H1 (cell line): ENCODE measurements at regions not wholly inside any gene's neighbourhood (a gene's known extent, or its start where the extent isn't known, plus 50 kb on each side); places are given as distances from the start of the nearest gene placed in this dataset.

ENCODE experiments used
- CTCF ChIA-PET: fragments of 300-600 bp; sonication (Branson Sonifier 250); formaldehyde crosslinking; loops from one replicate; lab custom pipeline; 2021; ENCODE audit not compliant: partially characterized antibody; lab: Charles Lee
- POLR2A ChIA-PET: fragments of 300-600 bp; sonication (Branson Sonifier 250); formaldehyde crosslinking; loops from one replicate; lab custom pipeline; 2021; ENCODE audit warnings: inconsistent platforms; ENCODE audit not compliant: partially characterized antibody; lab: Charles Lee
- DNase-seq, 2 experiments: peaks; one replicate each; pipeline versions ENCODE4 v3.0.0 to v3.0.0-alpha.2; 2010 to 2022; ENCODE audit warnings: low spot score in 2 of 2, low read depth in 1 of 2, mixed read lengths in 1 of 2
- FAIRE-seq: peaks from 2 replicates; lab custom pipeline; 2011; peaks lifted over from hg19 to GRCh38; lab: Jason Lieb, UNC
- H2AFZ ChIP-seq: 2 replicates; pipeline ENCODE4 v1.8.1; 2012; ENCODE audit warnings: low read length, inconsistent platforms
- H2AK5ac ChIP-seq: 2 replicates; pipeline ENCODE4 v1.6.1; 2013; ENCODE audit warnings: low read depth, low read length
- H2BK120ac ChIP-seq: replicated peaks from 2 replicates; pipeline ENCODE3; 2013; ENCODE audit warnings: low read depth, low read length, inconsistent platforms
- H2BK12ac ChIP-seq: 2 replicates; pipeline ENCODE4 v1.6.1; 2013; ENCODE audit warnings: low read depth, low read length
- H2BK15ac ChIP-seq: 2 replicates; pipeline ENCODE4 v1.6.1; 2013; ENCODE audit warnings: low read length
- H2BK20ac ChIP-seq: 2 replicates; pipeline ENCODE4 v1.6.1; 2013; ENCODE audit warnings: low read length
- H2BK5ac ChIP-seq: 2 replicates; pipeline ENCODE4 v1.6.1; 2013; ENCODE audit warnings: low read depth, low read length
- H3K14ac ChIP-seq: 2 replicates; pipeline ENCODE4 v1.6.1; 2013; ENCODE audit warnings: inconsistent platforms; ENCODE audit not compliant: insufficient read length
- H3K18ac ChIP-seq: 2 replicates; pipeline ENCODE4 v1.6.1; 2013; ENCODE audit warnings: low read length; ENCODE audit errors: extremely low read depth
- H3K23ac ChIP-seq: 2 replicates; pipeline ENCODE4 v1.6.1; 2013; ENCODE audit warnings: inconsistent platforms; ENCODE audit not compliant: insufficient read length
- H3K23me2 ChIP-seq: 2 replicates; pipeline ENCODE4 v1.6.1; 2013; ENCODE audit warnings: low read depth, low read length
- H3K27ac ChIP-seq: 2 replicates; pipeline ENCODE4 v1.6.1; 2011; ENCODE audit warnings: low read depth, low read length, inconsistent platforms
- H3K27me3 ChIP-seq, 4 experiments: replicated peaks in 1 of 4; 1 replicate in 1 of 4; 2 replicates in 3 of 4; pipeline versions ENCODE4 v1.6.1 to v1.8.1; 2011 to 2013; ENCODE audit warnings: low read length in 3 of 4, mild to moderate bottlenecking in 3 of 4, inconsistent platforms in 2 of 4, mixed read lengths in 2 of 4, moderate library complexity in 1 of 4; ENCODE audit not compliant: control insufficient read depth in 3 of 4, insufficient read depth in 3 of 4; ENCODE audit errors: extremely low read depth in 1 of 4
- H3K36me3 ChIP-seq, 4 experiments: 2 replicates each; pipeline versions ENCODE4 v1.6.1 to v1.8.1; 2011 to 2013; ENCODE audit warnings: mild to moderate bottlenecking in 4 of 4, low read length in 3 of 4, moderate library complexity in 2 of 4, control low read depth in 1 of 4, inconsistent platforms in 1 of 4; ENCODE audit not compliant: insufficient read depth in 4 of 4, control insufficient read depth in 2 of 4
- H3K4ac ChIP-seq: replicated peaks from 2 replicates; pipeline ENCODE3; 2013; ENCODE audit warnings: low read length, low read depth, mixed read lengths, inconsistent platforms; ENCODE audit not compliant: insufficient read length
- H3K4me1 ChIP-seq, 4 experiments: replicated peaks in 1 of 4; 1 replicate in 1 of 4; 2 replicates in 3 of 4; pipeline versions ENCODE4 v1.6.1 to v1.8.1; 2011 to 2013; ENCODE audit warnings: low read length in 3 of 4, inconsistent platforms in 2 of 4, mixed read lengths in 1 of 4; ENCODE audit not compliant: insufficient read depth in 4 of 4, control insufficient read depth in 3 of 4
- H3K4me2 ChIP-seq, 2 experiments: 2 replicates each; pipeline versions ENCODE4 v1.6.1 to v1.8.1; 2011 to 2013; ENCODE audit warnings: low read depth in 2 of 2, low read length in 2 of 2, control low read depth in 1 of 2, inconsistent platforms in 1 of 2, mild to moderate bottlenecking in 1 of 2; ENCODE audit not compliant: insufficient read depth in 1 of 2
- H3K4me3 ChIP-seq, 4 experiments: fragments of 200-600, 300-600 bp in 1 of 4; sonication (generic), shearing (Covaris generic), sonication (Bioruptor Twin) in 1 of 4; 2 replicates each; pipeline versions ENCODE4 v1.5.1 to v1.8.1; 2011 to 2016; ENCODE audit warnings: low read length in 4 of 4, low read depth in 3 of 4, control low read depth in 2 of 4, inconsistent platforms in 2 of 4, mild to moderate bottlenecking in 2 of 4, mixed read lengths in 1 of 4, moderate library complexity in 1 of 4; ENCODE audit not compliant: insufficient read depth in 2 of 4; ENCODE audit errors: extremely low read depth in 1 of 4
- H3K56ac ChIP-seq: replicated peaks from 2 replicates; pipeline ENCODE3; 2013; ENCODE audit warnings: low read depth, mild to moderate bottlenecking, mixed read lengths, low read length, inconsistent platforms; ENCODE audit not compliant: insufficient read length
- H3K79me1 ChIP-seq: 2 replicates; pipeline ENCODE4 v1.6.1; 2013; ENCODE audit warnings: low read depth, low read length, control low read depth
- H3K79me2 ChIP-seq, 2 experiments: 2 replicates each; pipeline versions ENCODE4 v1.6.1 to v1.8.1; 2012 to 2013; ENCODE audit warnings: low read length in 2 of 2, mild to moderate bottlenecking in 2 of 2, inconsistent platforms in 1 of 2; ENCODE audit not compliant: insufficient read depth in 2 of 2, control insufficient read depth in 1 of 2
- H3K9ac ChIP-seq, 4 experiments: replicated peaks in 1 of 4; 1 replicate in 1 of 4; 2 replicates in 3 of 4; pipeline versions ENCODE4 v1.6.1 to v1.8.1; 2011 to 2013; ENCODE audit warnings: low read depth in 3 of 4, low read length in 3 of 4, control low read depth in 2 of 4, mild to moderate bottlenecking in 2 of 4, moderate library complexity in 2 of 4, inconsistent platforms in 1 of 4; ENCODE audit errors: extremely low read depth in 1 of 4
- H3K9me3 ChIP-seq, 2 experiments: 2 replicates each; pipeline versions ENCODE4 v1.6.1 to v1.8.1; 2012 to 2013; ENCODE audit warnings: mild to moderate bottlenecking in 2 of 2, moderate library complexity in 2 of 2, control low read depth in 1 of 2, inconsistent platforms in 1 of 2, low read depth in 1 of 2, low read length in 1 of 2, mixed read lengths in 1 of 2; ENCODE audit not compliant: insufficient read depth in 2 of 2
- H4K20me1 ChIP-seq, 2 experiments: replicated peaks in 1 of 2; 2 replicates each; pipeline versions ENCODE3 to v1.8.1; 2011 to 2013; ENCODE audit warnings: inconsistent platforms in 2 of 2, low read length in 2 of 2, mild to moderate bottlenecking in 1 of 2; ENCODE audit not compliant: insufficient read depth in 2 of 2, control insufficient read depth in 1 of 2
- H4K5ac ChIP-seq: 2 replicates; pipeline ENCODE4 v1.6.1; 2013; ENCODE audit warnings: low read length, low read depth, mixed read lengths, inconsistent platforms; ENCODE audit not compliant: insufficient read length
- H4K8ac ChIP-seq: 2 replicates; pipeline ENCODE4 v1.8.0; 2013; ENCODE audit warnings: mild to moderate bottlenecking, moderate library complexity, low read length, inconsistent platforms; ENCODE audit not compliant: insufficient read depth; ENCODE audit errors: extremely low read depth
- H4K91ac ChIP-seq: replicated peaks from 2 replicates; pipeline ENCODE3; 2013; ENCODE audit warnings: low read length, mixed read lengths, inconsistent platforms; ENCODE audit not compliant: insufficient read length
- BCL11A ChIP-seq, 2 experiments: IDR thresholded peaks; one replicate each; pipeline ENCODE4 v1.6.1; 2011; ENCODE audit warnings: low read depth in 2 of 2, low read length in 2 of 2, mild to moderate bottlenecking in 2 of 2
- CREB1 ChIP-seq: IDR thresholded peaks from 2 replicates; pipeline ENCODE4 v1.6.1; 2012; ENCODE audit warnings: inconsistent platforms
- TAF1 ChIP-seq: IDR thresholded peaks from 2 replicates; pipeline ENCODE4 v1.6.1; 2011; ENCODE audit warnings: mild to moderate bottlenecking, low read depth, low read length
- WGBS, 2 experiments: shearing (Covaris generic) in 1 of 2; methylation state at CpG; one replicate each; pipeline versions ENCODE4 v1.1.6 to v1.1.7; 2013 to 2015; ENCODE audit warnings: low lambda C conversion rate in 2 of 2, mixed read lengths in 2 of 2, inconsistent platforms in 1 of 2, low coverage in 1 of 2, missing lambda C conversion rate in 1 of 2; ENCODE audit not compliant: insufficient replicate concordance in 2 of 2, insufficient coverage in 1 of 2, insufficient read length in 1 of 2; ENCODE audit errors: extremely low coverage in 1 of 2, missing lambda C conversion rate in 1 of 2; 5-methylcytosine and 5-hydroxymethylcytosine counted together
- TF ChIP-seq, protein P1 (sequence below): IDR thresholded peaks from 2 replicates; pipeline ENCODE4 v1.6.1; 2012; ENCODE audit warnings: inconsistent platforms

DNA sequence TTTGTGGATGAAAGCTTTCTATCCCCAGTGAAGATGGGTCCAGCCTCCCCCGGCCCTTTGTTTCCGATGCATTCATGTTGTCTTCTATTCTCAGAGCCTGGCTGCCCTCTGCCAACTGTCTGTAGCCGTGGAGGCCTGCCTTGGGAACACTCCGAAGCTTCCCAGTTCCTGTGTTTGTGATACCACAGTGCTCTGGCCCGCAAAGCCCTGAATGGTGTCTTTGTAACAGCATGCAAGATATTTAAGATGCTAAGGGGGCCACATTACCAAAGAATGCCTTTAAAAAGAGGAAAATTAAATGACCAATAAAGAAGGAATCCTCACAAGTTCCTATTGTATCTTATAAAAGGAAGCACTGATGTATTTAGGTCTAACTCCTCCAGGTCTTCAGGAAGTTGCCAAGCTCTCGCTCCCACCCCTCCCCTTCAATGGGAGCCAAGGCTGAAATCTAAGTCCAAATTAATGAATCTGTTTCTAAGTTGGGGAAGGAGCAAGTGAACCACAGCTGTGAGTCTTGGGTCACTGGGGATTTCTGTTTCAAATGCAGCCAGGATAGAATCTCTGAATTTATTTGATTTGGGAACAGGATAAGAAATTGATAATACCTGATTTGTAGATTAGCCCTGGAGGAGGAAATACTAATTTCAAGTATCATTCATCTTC is 596.1 kb downstream of the QKI start:
- Histone ChIP-seq H3K4me3 (no peak overlapping the region), H3K9ac (no peak overlapping the region), H3K79me2 (no peaks in the 10 kb centered on the region), H2AFZ (peak overlapping the region; percentile 52), H3K27me3 (no peaks in the 10 kb centered on the region; a peak in 1 of 7 replicates), H4K5ac (no peak overlapping the region), H2BK5ac (no peak overlapping the region), H4K20me1 (no peaks in the 10 kb centered on the region), H2BK12ac (no peak overlapping the region), H3K4me1 (peaks cover 0 to 8% (median 6%) of the 10 kb centered on the region in 4 experiments; a peak in 5 of 7 replicates), H3K4me2 (no peak overlapping the region), H3K9me3 (no peaks in the 10 kb centered on the region), H3K23ac (no peak overlapping the region), H2BK20ac (no peak overlapping the region), H2AK5ac (no peak overlapping the region)
- POLR2A ChIA-PET: no interaction called here
- no peak for DNase-seq
- 94% methylated on average over 6 of the region's 6 CpGs; no CpG with 5 or more reads in 1 of the 2 experiments for WGBS, 2 experiments
- TF ChIP-seq TAF1: no peak
- no peak for TF ChIP-seq CREB1
- TF ChIP-seq, protein P1, sequence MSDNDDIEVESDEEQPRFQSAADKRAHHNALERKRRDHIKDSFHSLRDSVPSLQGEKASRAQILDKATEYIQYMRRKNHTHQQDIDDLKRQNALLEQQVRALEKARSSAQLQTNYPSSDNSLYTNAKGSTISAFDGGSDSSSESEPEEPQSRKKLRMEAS: no peak
- TF ChIP-seq BCL11A (IDR thresholded peaks at IDR 0.05; ENCODE audit: low read depth in 2 of 2, low read length in 2 of 2): no peak
- TF ChIP-seq, all 59 proteins: peak for 0
- H3K4ac ChIP-seq: no peak overlapping the region
- H3K27ac ChIP-seq: no peak overlapping the region
- no peak overlapping the region for H3K56ac ChIP-seq
- no peak overlapping the region for H4K91ac ChIP-seq
- FAIRE-seq: no peak
- CTCF ChIA-PET: no interaction called here
- no peak overlapping the region for H3K18ac ChIP-seq
- no peaks in the 10 kb centered on the region for H3K36me3 ChIP-seq
- no peak overlapping the region for H3K14ac ChIP-seq
- no peak overlapping the region for H2BK120ac ChIP-seq
- H2BK15ac ChIP-seq: no peak overlapping the region
- no peaks in the 10 kb centered on the region for H3K23me2 ChIP-seq
- no peaks in the 10 kb centered on the region for H3K79me1 ChIP-seq
- H4K8ac ChIP-seq: no peak overlapping the region
